HepG2 (cell line): ENCODE measurements at regions not wholly inside any gene's neighbourhood (a gene's known extent, or its start where the extent isn't known, plus 50 kb on each side); places are given as distances from the start of the nearest gene placed in this dataset.

ENCODE experiments used
- ATAC-seq: fragments of 200-7000 bp; cut with Tn5 transposase; 3 replicates; pipeline ENCODE4 v1.9.1; 2020; ENCODE audit warnings: mild to moderate bottlenecking, moderate library complexity
- BruUV-seq: library from RNA; stranded (reverse); fragments of 400-500 nt; replicated peaks from 2 replicates; lab custom pipeline; 2021; lab: Mats Ljungman, UMichigan
- CTCF ChIA-PET: fragments of 300-600 bp; formaldehyde crosslinking; extraction: SDS; loops from one replicate; lab custom pipeline; 2021; ENCODE audit warnings: low total read pairs, inconsistent platforms, low intra/inter-chr PET ratio; lab: Yijun Ruan, JAX
- POLR2A ChIA-PET: fragments of 350-600 bp; sonication (Branson Sonifier 250); formaldehyde crosslinking; loops from one replicate; lab custom pipeline; 2020; ENCODE audit warnings: antibody characterized with exemption, inconsistent platforms; lab: Yijun Ruan, JAX
- DNase-seq: peaks from one replicate; pipeline ENCODE4 v3.0.0-alpha.2; 2015; ENCODE audit warnings: low spot score
- FAIRE-seq: peaks from 3 replicates; lab custom pipeline; 2011; peaks lifted over from hg19 to GRCh38; lab: Jason Lieb, UNC
- H2AFZ ChIP-seq: one replicate; pipeline ENCODE4 v1.6.1; 2011; ENCODE audit warnings: low read length, inconsistent platforms
- H3K27ac ChIP-seq: fragments of 300-600 bp; 3 replicates; pipeline ENCODE4 v1.8.0; 2011; ENCODE audit warnings: mixed run types, mild to moderate bottlenecking, mixed read lengths, low read length, inconsistent platforms; ENCODE audit not compliant: insufficient read depth; ENCODE audit errors: extremely low read length
- H3K27me3 ChIP-seq, 2 experiments: fragments of 200-600 bp in 1 of 2; 2 replicates in 1 of 2; 3 replicates in 1 of 2; pipeline versions ENCODE4 v1.6.0 to v1.8.0; 2011; ENCODE audit warnings: low read length in 2 of 2, mild to moderate bottlenecking in 2 of 2, moderate library complexity in 2 of 2, inconsistent platforms in 1 of 2; ENCODE audit not compliant: insufficient read depth in 2 of 2, control insufficient read depth in 1 of 2
- H3K36me3 ChIP-seq, 2 experiments: fragments of 200-600 bp in 1 of 2; replicated peaks in 1 of 2; 2 replicates in 1 of 2; 3 replicates in 1 of 2; pipeline versions ENCODE4 v1.5.1 to v1.8.0; 2011; ENCODE audit warnings: low read length in 2 of 2, inconsistent platforms in 1 of 2; ENCODE audit not compliant: insufficient read depth in 2 of 2, control insufficient read depth in 1 of 2
- H3K4me1 ChIP-seq: 2 replicates; pipeline ENCODE4 v1.5.1; 2012; ENCODE audit warnings: low read length, inconsistent platforms; ENCODE audit not compliant: insufficient read depth
- H3K4me2 ChIP-seq: 2 replicates; pipeline ENCODE4 v1.6.0; 2011; ENCODE audit warnings: low read depth, low read length, inconsistent platforms
- H3K4me3 ChIP-seq, 3 experiments: fragments of 200-600 bp in 1 of 3; sonication (generic), shearing (Covaris generic) in 1 of 3; replicated peaks in 1 of 3; 2 replicates each; pipeline ENCODE4 v1.5.1; 2011 to 2016; ENCODE audit warnings: low read length in 3 of 3, inconsistent platforms in 2 of 3, low read depth in 2 of 3, mild to moderate bottlenecking in 2 of 3, control low read depth in 1 of 3, mixed read lengths in 1 of 3; ENCODE audit not compliant: insufficient read depth in 1 of 3
- H3K79me2 ChIP-seq: one replicate; pipeline ENCODE4 v1.6.1; 2011; ENCODE audit warnings: low read length, inconsistent platforms; ENCODE audit not compliant: insufficient read depth
- H3K9ac ChIP-seq: 2 replicates; pipeline ENCODE4 v1.6.0; 2011; ENCODE audit warnings: mild to moderate bottlenecking, low read depth, low read length, inconsistent platforms; ENCODE audit not compliant: insufficient read depth
- H3K9me3 ChIP-seq: 2 replicates; pipeline ENCODE4 v1.5.1; 2012; ENCODE audit warnings: mild to moderate bottlenecking, low read length
- H4K20me1 ChIP-seq: 2 replicates; pipeline ENCODE4 v1.6.0; 2011; ENCODE audit warnings: inconsistent platforms, mild to moderate bottlenecking, low read length, moderate library complexity; ENCODE audit not compliant: insufficient read depth
- HNRNPL ChIP-seq: fragments of 200-400 bp; formaldehyde crosslinking; IDR thresholded peaks from 2 replicates; pipeline ENCODE4 v1.6.1; 2017; ENCODE audit warnings: mild to moderate bottlenecking, low read depth, low read length
- HOXA7 ChIP-seq: sonication (generic); formaldehyde crosslinking; IDR thresholded peaks from 2 replicates; pipeline ENCODE4 v1.8.1; 2022; ENCODE audit warnings: mild to moderate bottlenecking, missing genetic modification reagents, moderate library complexity
- NFE2L2 ChIP-seq: fragments of 150-350 bp; IDR thresholded peaks from 2 replicates; pipeline ENCODE4 v1.6.1; 2014; ENCODE audit warnings: low read length
- NR3C1 ChIP-seq: sonication (generic); formaldehyde crosslinking; IDR thresholded peaks from 2 replicates; pipeline ENCODE4 v1.4.0; 2020; ENCODE audit warnings: missing genetic modification reagents
- PRPF4 ChIP-seq: fragments of 200-400 bp; formaldehyde crosslinking; IDR thresholded peaks from 2 replicates; pipeline ENCODE4 v1.6.1; 2016; ENCODE audit warnings: low read length, low read depth; ENCODE audit not compliant: poor library complexity, severe bottlenecking
- SMARCC2 ChIP-seq: fragments of 450-650 bp; IDR thresholded peaks from 2 replicates; pipeline ENCODE4 v1.6.1; 2017; ENCODE audit warnings: antibody characterized with exemption, mild to moderate bottlenecking
- U2AF1 ChIP-seq: fragments of 200-400 bp; formaldehyde crosslinking; optimal IDR thresholded peaks from 2 replicates; pipeline ENCODE3; 2017; ENCODE audit warnings: mild to moderate bottlenecking, low read depth, low read length
- ZNF136 ChIP-seq: sonication (generic); formaldehyde crosslinking; IDR thresholded peaks from 2 replicates; pipeline ENCODE4 v1.8.1; 2022; ENCODE audit warnings: low read depth, mild to moderate bottlenecking, moderate library complexity, missing genetic modification reagents
- ZNF282 ChIP-seq: fragments of 450-650 bp; IDR thresholded peaks from 2 replicates; pipeline ENCODE4 v1.6.1; 2018; ENCODE audit not compliant: partially characterized antibody
- ZNF546 ChIP-seq: sonication (generic); formaldehyde crosslinking; conservative IDR thresholded peaks from 2 replicates; pipeline ENCODE4 v1.8.1; 2023; ENCODE audit warnings: mild to moderate bottlenecking, missing genetic modification reagents
- ZNF761 ChIP-seq: sonication (generic); formaldehyde crosslinking; conservative IDR thresholded peaks from 2 replicates; pipeline ENCODE4 v1.4.0; 2020; ENCODE audit warnings: mild to moderate bottlenecking, missing genetic modification reagents
- WGBS: methylation state at CpG from one replicate; pipeline ENCODE4 v1.1.6; 2017; ENCODE audit warnings: low lambda C conversion rate; 5-methylcytosine and 5-hydroxymethylcytosine counted together
- in situ Hi-C: cut with HindIII; loops from 2 replicates; pipeline ENCODE4 v1.10.0; 2017; ENCODE audit warnings: low pct_unique_long_range_greater_than_20kb; ENCODE audit not compliant: extremely low pct_ligation_motif_present
- intact Hi-C: fragments of 100-400 bp; cut with micrococcal nuclease; formaldehyde crosslinking; loops from one replicate; pipeline ENCODE4 v1.10.0; 2022; ENCODE audit not compliant: unreplicated experiment
- TF ChIP-seq, protein P1 (sequence below): sonication (generic); formaldehyde crosslinking; IDR thresholded peaks from 2 replicates; pipeline ENCODE4 v1.4.0; 2020; ENCODE audit warnings: missing genetic modification reagents
- TF ChIP-seq, protein P2 (sequence below): sonication (generic); formaldehyde crosslinking; IDR thresholded peaks from 2 replicates; pipeline ENCODE4 v1.5.1; 2020; ENCODE audit warnings: missing genetic modification reagents, mild to moderate bottlenecking, borderline replicate concordance
- TF ChIP-seq, protein P3 (sequence below): sonication (generic); formaldehyde crosslinking; IDR thresholded peaks from 2 replicates; pipeline ENCODE4 v1.9.0; 2021; ENCODE audit warnings: missing genetic modification reagents, borderline replicate concordance

DNA sequence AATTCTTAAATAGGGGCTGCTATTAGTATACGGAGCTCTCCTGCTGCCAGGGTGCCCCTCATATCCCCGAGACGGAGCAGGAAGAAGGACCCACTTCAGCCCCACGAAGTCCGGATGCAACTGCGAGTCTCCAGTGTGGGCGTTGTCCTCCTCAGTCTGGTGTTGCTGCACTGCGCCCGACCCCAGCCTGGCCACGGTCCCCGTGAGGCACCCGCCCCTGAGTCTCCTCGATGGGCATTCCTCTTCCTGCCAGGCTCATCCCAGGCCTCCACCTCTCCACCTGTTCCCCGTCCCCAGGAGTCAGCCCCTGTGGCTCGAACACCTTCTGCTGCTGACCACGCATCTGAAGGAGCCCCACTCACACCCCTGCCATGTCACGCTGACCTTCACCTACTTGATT is 68.1 kb upstream of the SFSWAP start:
- Histone ChIP-seq H3K79me2 (no peaks in the 10 kb centered on the region), H2AFZ (no peak overlapping the region), H3K27me3 (peaks cover 1 to 10% of the 10 kb centered on the region in 2 experiments; a peak in 4 of 5 replicates), H4K20me1 (0 out of 2 replicates have a peak, but pooled peaks cover 2% of the 10 kb centered on the region), H3K4me2 (no peak overlapping the region), H3K27ac (no peak overlapping the region), H3K4me3 (no peak overlapping the region), H3K9me3 (no peaks in the 10 kb centered on the region), H3K4me1 (no peaks in the 10 kb centered on the region), H3K9ac (no peak overlapping the region), H3K36me3 (no peaks in the 10 kb centered on the region)
- 22% methylated on average over 8 of the region's 17 CpGs for WGBS
- in situ Hi-C loops: no loop called here
- DNase-seq (no peak), ATAC-seq (no peak), FAIRE-seq (no peak)
- BruUV-seq: no TSS peak
- ChIA-PET CTCF (no interaction called here), POLR2A (no interaction called here)
- intact Hi-C loops: no loop called here
- TF ChIP-seq, protein P1, sequence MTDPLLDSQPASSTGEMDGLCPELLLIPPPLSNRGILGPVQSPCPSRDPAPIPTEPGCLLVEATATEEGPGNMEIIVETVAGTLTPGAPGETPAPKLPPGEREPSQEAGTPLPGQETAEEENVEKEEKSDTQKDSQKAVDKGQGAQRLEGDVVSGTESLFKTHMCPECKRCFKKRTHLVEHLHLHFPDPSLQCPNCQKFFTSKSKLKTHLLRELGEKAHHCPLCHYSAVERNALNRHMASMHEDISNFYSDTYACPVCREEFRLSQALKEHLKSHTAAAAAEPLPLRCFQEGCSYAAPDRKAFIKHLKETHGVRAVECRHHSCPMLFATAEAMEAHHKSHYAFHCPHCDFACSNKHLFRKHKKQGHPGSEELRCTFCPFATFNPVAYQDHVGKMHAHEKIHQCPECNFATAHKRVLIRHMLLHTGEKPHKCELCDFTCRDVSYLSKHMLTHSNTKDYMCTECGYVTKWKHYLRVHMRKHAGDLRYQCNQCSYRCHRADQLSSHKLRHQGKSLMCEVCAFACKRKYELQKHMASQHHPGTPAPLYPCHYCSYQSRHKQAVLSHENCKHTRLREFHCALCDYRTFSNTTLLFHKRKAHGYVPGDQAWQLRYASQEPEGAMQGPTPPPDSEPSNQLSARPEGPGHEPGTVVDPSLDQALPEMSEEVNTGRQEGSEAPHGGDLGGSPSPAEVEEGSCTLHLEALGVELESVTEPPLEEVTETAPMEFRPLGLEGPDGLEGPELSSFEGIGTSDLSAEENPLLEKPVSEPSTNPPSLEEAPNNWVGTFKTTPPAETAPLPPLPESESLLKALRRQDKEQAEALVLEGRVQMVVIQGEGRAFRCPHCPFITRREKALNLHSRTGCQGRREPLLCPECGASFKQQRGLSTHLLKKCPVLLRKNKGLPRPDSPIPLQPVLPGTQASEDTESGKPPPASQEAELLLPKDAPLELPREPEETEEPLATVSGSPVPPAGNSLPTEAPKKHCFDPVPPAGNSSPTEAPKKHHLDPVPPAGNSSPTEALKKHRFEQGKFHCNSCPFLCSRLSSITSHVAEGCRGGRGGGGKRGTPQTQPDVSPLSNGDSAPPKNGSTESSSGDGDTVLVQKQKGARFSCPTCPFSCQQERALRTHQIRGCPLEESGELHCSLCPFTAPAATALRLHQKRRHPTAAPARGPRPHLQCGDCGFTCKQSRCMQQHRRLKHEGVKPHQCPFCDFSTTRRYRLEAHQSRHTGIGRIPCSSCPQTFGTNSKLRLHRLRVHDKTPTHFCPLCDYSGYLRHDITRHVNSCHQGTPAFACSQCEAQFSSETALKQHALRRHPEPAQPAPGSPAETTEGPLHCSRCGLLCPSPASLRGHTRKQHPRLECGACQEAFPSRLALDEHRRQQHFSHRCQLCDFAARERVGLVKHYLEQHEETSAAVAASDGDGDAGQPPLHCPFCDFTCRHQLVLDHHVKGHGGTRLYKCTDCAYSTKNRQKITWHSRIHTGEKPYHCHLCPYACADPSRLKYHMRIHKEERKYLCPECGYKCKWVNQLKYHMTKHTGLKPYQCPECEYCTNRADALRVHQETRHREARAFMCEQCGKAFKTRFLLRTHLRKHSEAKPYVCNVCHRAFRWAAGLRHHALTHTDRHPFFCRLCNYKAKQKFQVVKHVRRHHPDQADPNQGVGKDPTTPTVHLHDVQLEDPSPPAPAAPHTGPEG (CRISPR knock-in tag): no peak
- no peak for TF ChIP-seq NR3C1 (CRISPR knock-in tag)
- TF ChIP-seq ZNF761 (CRISPR knock-in tag): no peak
- no peak for TF ChIP-seq NFE2L2
- TF ChIP-seq, protein P2, sequence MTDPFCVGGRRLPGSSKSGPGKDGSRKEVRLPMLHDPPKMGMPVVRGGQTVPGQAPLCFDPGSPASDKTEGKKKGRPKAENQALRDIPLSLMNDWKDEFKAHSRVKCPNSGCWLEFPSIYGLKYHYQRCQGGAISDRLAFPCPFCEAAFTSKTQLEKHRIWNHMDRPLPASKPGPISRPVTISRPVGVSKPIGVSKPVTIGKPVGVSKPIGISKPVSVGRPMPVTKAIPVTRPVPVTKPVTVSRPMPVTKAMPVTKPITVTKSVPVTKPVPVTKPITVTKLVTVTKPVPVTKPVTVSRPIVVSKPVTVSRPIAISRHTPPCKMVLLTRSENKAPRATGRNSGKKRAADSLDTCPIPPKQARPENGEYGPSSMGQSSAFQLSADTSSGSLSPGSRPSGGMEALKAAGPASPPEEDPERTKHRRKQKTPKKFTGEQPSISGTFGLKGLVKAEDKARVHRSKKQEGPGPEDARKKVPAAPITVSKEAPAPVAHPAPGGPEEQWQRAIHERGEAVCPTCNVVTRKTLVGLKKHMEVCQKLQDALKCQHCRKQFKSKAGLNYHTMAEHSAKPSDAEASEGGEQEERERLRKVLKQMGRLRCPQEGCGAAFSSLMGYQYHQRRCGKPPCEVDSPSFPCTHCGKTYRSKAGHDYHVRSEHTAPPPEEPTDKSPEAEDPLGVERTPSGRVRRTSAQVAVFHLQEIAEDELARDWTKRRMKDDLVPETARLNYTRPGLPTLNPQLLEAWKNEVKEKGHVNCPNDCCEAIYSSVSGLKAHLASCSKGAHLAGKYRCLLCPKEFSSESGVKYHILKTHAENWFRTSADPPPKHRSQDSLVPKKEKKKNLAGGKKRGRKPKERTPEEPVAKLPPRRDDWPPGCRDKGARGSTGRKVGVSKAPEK (CRISPR knock-in tag): no peak
- no peak for TF ChIP-seq SMARCC2
- no peak for TF ChIP-seq U2AF1
- TF ChIP-seq PRPF4: no peak
- no peak for TF ChIP-seq ZNF546
- TF ChIP-seq HNRNPL: no peak
- TF ChIP-seq, protein P3, sequence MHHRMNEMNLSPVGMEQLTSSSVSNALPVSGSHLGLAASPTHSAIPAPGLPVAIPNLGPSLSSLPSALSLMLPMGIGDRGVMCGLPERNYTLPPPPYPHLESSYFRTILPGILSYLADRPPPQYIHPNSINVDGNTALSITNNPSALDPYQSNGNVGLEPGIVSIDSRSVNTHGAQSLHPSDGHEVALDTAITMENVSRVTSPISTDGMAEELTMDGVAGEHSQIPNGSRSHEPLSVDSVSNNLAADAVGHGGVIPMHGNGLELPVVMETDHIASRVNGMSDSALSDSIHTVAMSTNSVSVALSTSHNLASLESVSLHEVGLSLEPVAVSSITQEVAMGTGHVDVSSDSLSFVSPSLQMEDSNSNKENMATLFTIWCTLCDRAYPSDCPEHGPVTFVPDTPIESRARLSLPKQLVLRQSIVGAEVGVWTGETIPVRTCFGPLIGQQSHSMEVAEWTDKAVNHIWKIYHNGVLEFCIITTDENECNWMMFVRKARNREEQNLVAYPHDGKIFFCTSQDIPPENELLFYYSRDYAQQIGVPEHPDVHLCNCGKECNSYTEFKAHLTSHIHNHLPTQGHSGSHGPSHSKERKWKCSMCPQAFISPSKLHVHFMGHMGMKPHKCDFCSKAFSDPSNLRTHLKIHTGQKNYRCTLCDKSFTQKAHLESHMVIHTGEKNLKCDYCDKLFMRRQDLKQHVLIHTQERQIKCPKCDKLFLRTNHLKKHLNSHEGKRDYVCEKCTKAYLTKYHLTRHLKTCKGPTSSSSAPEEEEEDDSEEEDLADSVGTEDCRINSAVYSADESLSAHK: no peak
- TF ChIP-seq ZNF136 (CRISPR knock-in tag): no peak
- no peak for TF ChIP-seq ZNF282
- TF ChIP-seq HOXA7 (CRISPR knock-in tag): no peak
